Mesendoderm (in vitro differentiated cells): ENCODE measurements at regions not wholly inside any gene's neighbourhood (a gene's known extent, or its start where the extent isn't known, plus 50 kb on each side); places are given as distances from the start of the nearest gene placed in this dataset.

Experiments used
- DNase-seq: peaks from one replicate; pipeline ENCODE4 v3.0.0; 2013
- H2AK5ac ChIP-seq: 2 replicates; pipeline ENCODE4 v1.6.1; 2013; ENCODE audit warnings: low read length, inconsistent platforms
- H2BK120ac ChIP-seq: 2 replicates; pipeline ENCODE4 v1.6.1; 2013; ENCODE audit warnings: low read depth, mild to moderate bottlenecking, low read length, moderate library complexity, mixed read lengths
- H2BK15ac ChIP-seq: replicated peaks from 2 replicates; pipeline ENCODE4 v1.6.1; 2013; ENCODE audit warnings: low read depth, mild to moderate bottlenecking, moderate library complexity
- H2BK5ac ChIP-seq: 2 replicates; pipeline ENCODE4 v1.6.1; 2013; ENCODE audit warnings: low read length, inconsistent platforms
- H3K18ac ChIP-seq: 2 replicates; pipeline ENCODE4 v1.6.1; 2013; ENCODE audit warnings: mild to moderate bottlenecking, low read length, mixed read lengths
- H3K23ac ChIP-seq: one replicate; pipeline ENCODE4 v1.6.1; 2013; ENCODE audit warnings: low read length
- H3K27ac ChIP-seq: 2 replicates; pipeline ENCODE4 v1.5.1; 2013; ENCODE audit warnings: low read depth, mild to moderate bottlenecking, inconsistent platforms, low read length, moderate library complexity
- H3K27me3 ChIP-seq: 2 replicates; pipeline ENCODE4 v1.6.1; 2013; ENCODE audit warnings: low read length, control low read depth, mild to moderate bottlenecking, inconsistent platforms; ENCODE audit not compliant: insufficient read depth, poor library complexity
- H3K36me3 ChIP-seq: 2 replicates; pipeline ENCODE4 v1.6.1; 2013; ENCODE audit warnings: low read length, inconsistent platforms; ENCODE audit not compliant: control insufficient read depth, insufficient read depth
- H3K4ac ChIP-seq: one replicate; pipeline ENCODE4 v1.6.1; 2013; ENCODE audit warnings: low read depth, mild to moderate bottlenecking, low read length, moderate library complexity
- H3K4me1 ChIP-seq: 2 replicates; pipeline ENCODE4 v1.6.1; 2013; ENCODE audit warnings: low read depth, low read length, inconsistent platforms; ENCODE audit not compliant: control insufficient read depth
- H3K4me2 ChIP-seq: 2 replicates; pipeline ENCODE4 v1.6.1; 2013; ENCODE audit warnings: low read length
- H3K4me3 ChIP-seq: 2 replicates; pipeline ENCODE4 v1.5.1; 2013; ENCODE audit warnings: mild to moderate bottlenecking, low read length
- H3K56ac ChIP-seq: one replicate; pipeline ENCODE4 v1.6.1; 2013; ENCODE audit warnings: low read length
- H3K79me1 ChIP-seq: 2 replicates; pipeline ENCODE4 v1.6.1; 2013; ENCODE audit warnings: low read length, inconsistent platforms
- H3K79me2 ChIP-seq: 2 replicates; pipeline ENCODE4 v1.6.1; 2013; ENCODE audit warnings: mild to moderate bottlenecking, low read length; ENCODE audit not compliant: control insufficient read depth, insufficient read depth
- H3K9ac ChIP-seq: 2 replicates; pipeline ENCODE4 v1.6.1; 2013; ENCODE audit warnings: low read length, inconsistent platforms
- H4K5ac ChIP-seq: one replicate; pipeline ENCODE4 v1.6.1; 2013; ENCODE audit warnings: low read length
- H4K8ac ChIP-seq: one replicate; pipeline ENCODE4 v1.6.1; 2013; ENCODE audit warnings: low read depth, mild to moderate bottlenecking, control low read depth, low read length, moderate library complexity
- WGBS: extraction: QIAGEN DNeasy Blood & Tissue Kit; methylation state at CpG from one replicate; pipeline ENCODE4 v1.1.7; 2013; ENCODE audit warnings: low lambda C conversion rate, missing lambda C conversion rate; ENCODE audit not compliant: insufficient coverage; ENCODE audit errors: extremely low coverage; 5-methylcytosine and 5-hydroxymethylcytosine counted together

- no peak for DNase-seq
- H4K8ac ChIP-seq, result no peak overlapping the region
- no peaks in the 10 kb centered on the region for H3K27me3 ChIP-seq
- no CpG with 5 or more reads among the region's 6 CpGs for WGBS
- H3K56ac ChIP-seq, result no peak overlapping the region
- H3K4me2 ChIP-seq, result no peak overlapping the region
- no peak overlapping the region for H2BK5ac ChIP-seq
- no peak overlapping the region for H3K9ac ChIP-seq
- no peak overlapping the region for H3K27ac ChIP-seq
- H3K4me1 ChIP-seq, result no peaks in the 10 kb centered on the region
- H3K79me1 ChIP-seq, result no peaks in the 10 kb centered on the region
- H3K18ac ChIP-seq, result no peak overlapping the region
- no peaks in the 10 kb centered on the region for H3K79me2 ChIP-seq
- H3K23ac ChIP-seq, result no peak overlapping the region
- H2BK120ac ChIP-seq, result no peak overlapping the region
- no peaks in the 10 kb centered on the region for H3K36me3 ChIP-seq
- no peak overlapping the region for H2BK15ac ChIP-seq
- no peak overlapping the region for H4K5ac ChIP-seq
- no peak overlapping the region for H2AK5ac ChIP-seq
- no peak overlapping the region for H3K4me3 ChIP-seq
- no peak overlapping the region for H3K4ac ChIP-seq
These were observed 155.5 kb downstream of the DHX15 start for GRCh38 chr4:24428850-24429249.

DNA sequence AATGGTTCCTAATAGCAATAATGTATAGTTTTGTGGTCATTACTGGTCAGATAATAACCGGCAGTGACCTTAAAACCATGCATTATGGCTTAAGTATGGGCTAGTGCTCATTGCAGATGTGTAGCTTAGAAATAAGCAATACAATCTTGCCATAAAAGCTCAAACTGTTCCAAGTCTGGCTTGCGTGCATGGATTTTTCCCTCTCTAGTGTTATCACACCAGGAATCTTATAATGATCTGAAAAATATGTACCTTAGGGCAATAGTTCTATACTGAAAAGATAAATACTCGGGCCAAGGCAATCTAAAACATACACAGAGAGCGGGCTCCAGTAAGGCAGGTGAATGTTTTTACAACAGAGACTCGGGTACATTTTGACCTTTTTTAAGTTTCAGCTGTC, 157.8 kb downstream of the DHX15 start:
- Histone ChIP-seq H3K4me1 (no peaks in the 10 kb centered on the region), H2BK120ac (no peak overlapping the region), H3K18ac (no peak overlapping the region), H2BK15ac (no peak overlapping the region), H3K27me3 (no peaks in the 10 kb centered on the region), H3K4me3 (no peak overlapping the region), H3K4ac (no peak overlapping the region), H4K8ac (no peak overlapping the region), H3K79me1 (no peaks in the 10 kb centered on the region), H3K36me3 (no peaks in the 10 kb centered on the region), H2AK5ac (no peak overlapping the region), H3K79me2 (no peaks in the 10 kb centered on the region), H3K9ac (no peak overlapping the region), H3K23ac (no peak overlapping the region), H3K27ac (no peak overlapping the region), H3K4me2 (no peak overlapping the region), H2BK5ac (no peak overlapping the region), H3K56ac (no peak overlapping the region), H4K5ac (no peak overlapping the region)
- DNase-seq, result no peak
- no CpG with 5 or more reads among the region's 5 CpGs for WGBS

DNA sequence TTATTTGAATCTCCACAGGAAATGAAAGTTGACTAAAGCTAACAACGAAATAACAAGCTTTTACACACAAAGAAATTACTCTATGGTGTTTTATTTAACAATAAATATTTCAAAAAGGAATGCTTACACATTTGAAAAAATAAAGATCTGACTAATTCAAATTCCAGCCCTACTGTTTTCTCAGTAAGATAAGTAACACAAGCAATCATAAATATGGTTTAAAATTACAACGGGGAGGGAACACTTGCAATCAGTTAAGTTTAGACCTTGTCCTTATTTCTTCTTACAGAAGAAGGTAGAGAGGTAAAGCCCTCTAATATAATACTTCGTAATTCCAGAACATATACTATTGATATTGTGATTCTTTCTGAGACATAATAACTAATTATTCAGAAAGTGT, 158.5 kb downstream of the DHX15 start:
- Histone ChIP-seq H4K8ac (no peak overlapping the region), H3K27me3 (no peaks in the 10 kb centered on the region), H4K5ac (no peak overlapping the region), H3K79me1 (no peaks in the 10 kb centered on the region), H3K4me2 (no peak overlapping the region), H2BK120ac (no peak overlapping the region), H3K4ac (no peak overlapping the region), H3K4me1 (no peaks in the 10 kb centered on the region), H2BK5ac (no peak overlapping the region), H3K9ac (no peak overlapping the region), H3K4me3 (no peak overlapping the region), H3K79me2 (no peaks in the 10 kb centered on the region), H3K18ac (no peak overlapping the region), H3K23ac (no peak overlapping the region), H2AK5ac (no peak overlapping the region), H3K27ac (no peak overlapping the region), H2BK15ac (no peak overlapping the region), H3K56ac (no peak overlapping the region), H3K36me3 (no peaks in the 10 kb centered on the region)
- no peak for DNase-seq
- no CpG with 5 or more reads among the region's 3 CpGs for WGBS

GRCh38 chr4:24423670-24424069, 160.7 kb downstream of the DHX15 start:
- no peak overlapping the region for H2BK120ac ChIP-seq
- H3K79me1 ChIP-seq, result no peaks in the 10 kb centered on the region
- H4K5ac ChIP-seq, result no peak overlapping the region
- no peak overlapping the region for H3K9ac ChIP-seq
- H3K27ac ChIP-seq, result no peak overlapping the region
- H2BK5ac ChIP-seq, result no peak overlapping the region
- no peaks in the 10 kb centered on the region for H3K36me3 ChIP-seq
- no peaks in the 10 kb centered on the region for H3K4me1 ChIP-seq
- no peak overlapping the region for H3K18ac ChIP-seq
- H4K8ac ChIP-seq, result no peak overlapping the region
- H3K27me3 ChIP-seq, result no peaks in the 10 kb centered on the region
- H3K23ac ChIP-seq, result no peak overlapping the region
- no peak overlapping the region for H3K4me3 ChIP-seq
- H2AK5ac ChIP-seq, result no peak overlapping the region
- no peak overlapping the region for H3K4ac ChIP-seq
- no peaks in the 10 kb centered on the region for H3K79me2 ChIP-seq
- no peak overlapping the region for H3K4me2 ChIP-seq
- WGBS, result no CpG with 5 or more reads among the region's 3 CpGs
- no peak overlapping the region for H2BK15ac ChIP-seq
- no peak overlapping the region for H3K56ac ChIP-seq
- no peak for DNase-seq

GRCh38 chr4:24422644-24423043, 161.7 kb downstream of the DHX15 start:
- DNase-seq, result no peak
- Histone ChIP-seq H3K27me3 (no peaks in the 10 kb centered on the region), H4K8ac (no peak overlapping the region), H2AK5ac (no peak overlapping the region), H3K56ac (no peak overlapping the region), H3K4me1 (no peaks in the 10 kb centered on the region), H3K4ac (no peak overlapping the region), H3K36me3 (no peaks in the 10 kb centered on the region), H3K9ac (no peak overlapping the region), H3K79me1 (no peaks in the 10 kb centered on the region), H3K79me2 (no peaks in the 10 kb centered on the region), H2BK5ac (no peak overlapping the region), H3K18ac (no peak overlapping the region), H2BK120ac (no peak overlapping the region), H3K23ac (no peak overlapping the region), H4K5ac (no peak overlapping the region), H3K27ac (no peak overlapping the region), H3K4me3 (no peak overlapping the region), H3K4me2 (no peak overlapping the region), H2BK15ac (no peak overlapping the region)
- no CpG with 5 or more reads among the region's 2 CpGs for WGBS

- no peak overlapping the region for H3K18ac ChIP-seq
- no peaks in the 10 kb centered on the region for H3K79me2 ChIP-seq
- no peaks in the 10 kb centered on the region for H3K36me3 ChIP-seq
- no peak overlapping the region for H3K27ac ChIP-seq
- no peak overlapping the region for H2AK5ac ChIP-seq
- no peak overlapping the region for H3K4me2 ChIP-seq
- no peaks in the 10 kb centered on the region for H3K4me1 ChIP-seq
- no peak overlapping the region for H3K4ac ChIP-seq
- H3K27me3 ChIP-seq, result no peaks in the 10 kb centered on the region
- no peak overlapping the region for H2BK5ac ChIP-seq
- no CpG with 5 or more reads among the region's 8 CpGs for WGBS
- H4K5ac ChIP-seq, result no peak overlapping the region
- peak; percentile 86 for DNase-seq
- no peak overlapping the region for H2BK120ac ChIP-seq
- H3K79me1 ChIP-seq, result no peaks in the 10 kb centered on the region
- no peak overlapping the region for H2BK15ac ChIP-seq
- no peak overlapping the region for H3K9ac ChIP-seq
- no peak overlapping the region for H4K8ac ChIP-seq
- H3K56ac ChIP-seq, result no peak overlapping the region
- no peak overlapping the region for H3K4me3 ChIP-seq
- no peak overlapping the region for H3K23ac ChIP-seq
These were observed 164.9 kb downstream of the DHX15 start for GRCh38 chr4:24419181-24420034.
